Adrenal gland (tissue), 9 donors: ENCODE measurements at regions not wholly inside any gene's neighbourhood (a gene's known extent, or its start where the extent isn't known, plus 50 kb on each side); places are given as distances from the start of the nearest gene placed in this dataset.

ENCODE experiments used
- DNase-seq, 7 donors: peaks; one replicate each; pipeline ENCODE4 v3.0.0-alpha.2; 2019 to 2020
- H3K27ac ChIP-seq, 5 donors: fragments of 200-600 bp; sonication (generic) in 4 of 5; 1 replicate in 3 of 5; 2 replicates in 2 of 5; pipeline versions ENCODE4 v1.5.1 to v1.8.0; 2016 to 2020; ENCODE audit warnings: mild to moderate bottlenecking in 1 of 5
- H3K27me3 ChIP-seq: fragments of 200-600 bp; 2 replicates; pipeline ENCODE4 v1.8.0; 2021
- H3K36me3 ChIP-seq, 2 donors: fragments of 200-600 bp; replicated peaks in 1 of 2; 1 replicate in 1 of 2; 2 replicates in 1 of 2; pipeline versions ENCODE4 v1.5.1 to v1.8.0; 2018 to 2022
- H3K4me1 ChIP-seq, 2 donors: fragments of 200-600 bp; replicated peaks in 1 of 2; 1 replicate in 1 of 2; 2 replicates in 1 of 2; pipeline versions ENCODE4 v1.5.1 to v1.8.0; 2018 to 2021
- H3K4me3 ChIP-seq, 4 donors: fragments of 200-600 bp; sonication (generic) in 3 of 4; one replicate each; pipeline ENCODE4 v1.5.1; 2016 to 2018
- H3K9me3 ChIP-seq, 3 donors: fragments of 200-600 bp; sonication (generic) in 1 of 3; replicated peaks in 1 of 3; 1 replicate in 2 of 3; 2 replicates in 1 of 3; pipeline versions ENCODE4 v1.5.1 to v1.8.0; 2016 to 2021
- POLR2A ChIP-seq, 2 donors: fragments of 450-650 bp; IDR thresholded peaks; one replicate each; pipeline ENCODE4 v1.6.1; 2017; ENCODE audit warnings: antibody characterized with exemption in 2 of 2, mild to moderate bottlenecking in 2 of 2, moderate library complexity in 1 of 2
- WGBS, 4 donors: extraction: QIAGEN DNeasy Blood & Tissue Kit in 2 of 4; methylation state at CpG; one replicate each; pipeline versions ENCODE4 v1.1.5 to v1.1.7; 2013 to 2017; 5-methylcytosine and 5-hydroxymethylcytosine counted together
- intact Hi-C, 2 donors: fragments of 100-400 bp; cut with DNase I; formaldehyde crosslinking; loops; one replicate each; pipeline versions ENCODE4 v1.14.1 to v1.15.0; 2022 to 2023
- TF ChIP-seq, protein P1 (sequence below), 6 experiments: fragments of 450-650 bp in 4 of 6; fragments of 200-600 bp in 2 of 6; sonication (generic) in 1 of 6; IDR thresholded peaks; 1 replicate in 5 of 6; 2 replicates in 1 of 6; pipeline versions ENCODE4 v1.5.1 to v1.8.0; 2016 to 2021; ENCODE audit warnings: antibody characterized with exemption in 6 of 6, mild to moderate bottlenecking in 2 of 6, moderate library complexity in 1 of 6
- donor health status: healthy with polysubstance abuse.
- donor health status: Bipolar disorder and iron deficiency.
- donor health status: DM: yes; HTN: yes; CAD: no.
- donor health status: DM: no; HTN: no; CAD: no.
- donor health status: DM: no; HTN: no; CAD: no.

DNA sequence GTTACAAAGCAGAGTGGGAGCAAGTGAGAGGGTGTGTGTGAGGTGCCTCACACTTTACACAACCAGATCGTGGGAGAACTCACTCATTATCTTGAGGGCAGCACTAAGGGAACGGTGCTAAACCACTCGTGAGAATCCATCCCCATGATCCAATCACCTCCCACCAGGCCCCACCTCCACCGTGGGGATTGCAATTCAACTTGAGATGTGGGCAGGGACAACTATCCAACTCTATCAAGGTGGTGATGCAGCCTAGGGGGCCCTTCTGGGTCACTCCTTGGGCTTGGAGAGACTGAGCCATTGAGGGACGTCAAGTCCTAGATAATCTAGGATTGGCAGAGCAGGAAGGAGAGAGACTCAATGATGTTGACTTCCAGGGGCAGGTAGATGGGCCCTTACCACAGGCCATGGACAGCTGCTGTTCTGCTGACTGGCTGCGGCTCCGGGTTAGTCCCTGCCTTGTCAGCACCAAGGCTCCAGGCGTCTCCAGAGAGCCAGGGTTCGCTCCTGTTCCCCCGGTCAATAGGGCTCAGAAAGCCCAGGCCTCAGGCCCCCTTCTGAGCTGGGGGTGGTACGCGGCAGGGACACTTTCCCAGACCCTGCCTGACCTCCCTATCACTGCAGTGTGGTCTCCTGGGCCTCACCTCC lies 193.2 kb upstream of the HS6ST1 start:
- no peak for TF ChIP-seq POLR2A (IDR thresholded peaks at IDR 0.05)
- no peak overlapping the region for H3K27ac ChIP-seq
- intact Hi-C loops: no loop called here
- WGBS, 4 donors: 94 to 97% (median 95%) methylated on average over 4 to 12 of the region's 12 CpGs
- DNase-seq: no peak
- no peaks in the 10 kb centered on the region for H3K9me3 ChIP-seq
- H3K27me3 ChIP-seq: no peaks in the 10 kb centered on the region
- no peak overlapping the region for H3K4me3 ChIP-seq
- H3K4me1 ChIP-seq: no peaks in the 10 kb centered on the region
- H3K36me3 ChIP-seq: no peaks in the 10 kb centered on the region

DNA sequence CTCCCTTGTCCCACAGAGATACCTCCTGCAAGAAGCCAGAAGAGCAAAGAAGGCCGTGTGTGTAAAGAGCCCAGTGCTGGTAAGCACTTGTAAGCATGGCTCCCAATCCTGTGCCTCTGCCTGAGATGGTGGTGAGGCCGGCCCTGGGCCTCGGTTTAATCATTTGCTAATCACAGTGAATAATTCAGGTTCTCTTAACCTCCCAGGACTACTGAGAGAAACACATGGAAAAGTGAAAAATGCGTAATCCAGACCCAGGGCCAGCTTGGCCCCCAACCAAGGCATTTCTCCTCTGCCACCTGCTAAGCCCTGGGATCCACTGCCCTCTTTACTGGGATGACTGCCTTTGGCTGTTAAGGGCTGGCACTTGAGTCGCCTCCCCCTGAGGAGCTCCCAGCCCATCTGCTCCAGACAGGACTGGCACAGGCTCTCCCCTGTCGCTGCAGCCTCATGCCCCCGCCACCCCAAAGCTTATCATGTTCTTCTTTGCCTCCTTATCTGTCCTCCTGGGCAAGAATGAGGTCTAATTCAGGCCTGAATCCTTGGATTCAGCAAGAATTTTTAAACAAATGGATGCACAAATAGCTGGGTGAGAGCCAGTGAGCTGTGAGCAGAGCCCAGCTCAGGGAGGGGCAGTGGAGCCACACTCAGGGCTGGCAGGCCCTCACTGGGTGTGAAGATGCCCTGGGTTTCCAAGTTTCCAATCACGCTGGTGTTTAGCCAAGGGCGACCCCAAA lies 193.9 kb upstream of the HS6ST1 start:
- no peaks in the 10 kb centered on the region for H3K36me3 ChIP-seq
- intact Hi-C loops: no loop called here
- no peaks in the 10 kb centered on the region for H3K27me3 ChIP-seq
- TF ChIP-seq, protein P1, sequence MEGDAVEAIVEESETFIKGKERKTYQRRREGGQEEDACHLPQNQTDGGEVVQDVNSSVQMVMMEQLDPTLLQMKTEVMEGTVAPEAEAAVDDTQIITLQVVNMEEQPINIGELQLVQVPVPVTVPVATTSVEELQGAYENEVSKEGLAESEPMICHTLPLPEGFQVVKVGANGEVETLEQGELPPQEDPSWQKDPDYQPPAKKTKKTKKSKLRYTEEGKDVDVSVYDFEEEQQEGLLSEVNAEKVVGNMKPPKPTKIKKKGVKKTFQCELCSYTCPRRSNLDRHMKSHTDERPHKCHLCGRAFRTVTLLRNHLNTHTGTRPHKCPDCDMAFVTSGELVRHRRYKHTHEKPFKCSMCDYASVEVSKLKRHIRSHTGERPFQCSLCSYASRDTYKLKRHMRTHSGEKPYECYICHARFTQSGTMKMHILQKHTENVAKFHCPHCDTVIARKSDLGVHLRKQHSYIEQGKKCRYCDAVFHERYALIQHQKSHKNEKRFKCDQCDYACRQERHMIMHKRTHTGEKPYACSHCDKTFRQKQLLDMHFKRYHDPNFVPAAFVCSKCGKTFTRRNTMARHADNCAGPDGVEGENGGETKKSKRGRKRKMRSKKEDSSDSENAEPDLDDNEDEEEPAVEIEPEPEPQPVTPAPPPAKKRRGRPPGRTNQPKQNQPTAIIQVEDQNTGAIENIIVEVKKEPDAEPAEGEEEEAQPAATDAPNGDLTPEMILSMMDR (IDR thresholded peaks at IDR 0.05): no peak
- TF ChIP-seq POLR2A (IDR thresholded peaks at IDR 0.05): no peak
- no peak overlapping the region for H3K27ac ChIP-seq
- H3K4me3 ChIP-seq: no peak overlapping the region
- no peaks in the 10 kb centered on the region for H3K4me1 ChIP-seq
- DNase-seq: peak in 2 of 7 donors; percentile 33 to 49
- WGBS, 4 donors: 84 to 97% (median 89%) methylated on average over 9 of the region's 9 CpGs
- H3K9me3 ChIP-seq: no peaks in the 10 kb centered on the region

DNA sequence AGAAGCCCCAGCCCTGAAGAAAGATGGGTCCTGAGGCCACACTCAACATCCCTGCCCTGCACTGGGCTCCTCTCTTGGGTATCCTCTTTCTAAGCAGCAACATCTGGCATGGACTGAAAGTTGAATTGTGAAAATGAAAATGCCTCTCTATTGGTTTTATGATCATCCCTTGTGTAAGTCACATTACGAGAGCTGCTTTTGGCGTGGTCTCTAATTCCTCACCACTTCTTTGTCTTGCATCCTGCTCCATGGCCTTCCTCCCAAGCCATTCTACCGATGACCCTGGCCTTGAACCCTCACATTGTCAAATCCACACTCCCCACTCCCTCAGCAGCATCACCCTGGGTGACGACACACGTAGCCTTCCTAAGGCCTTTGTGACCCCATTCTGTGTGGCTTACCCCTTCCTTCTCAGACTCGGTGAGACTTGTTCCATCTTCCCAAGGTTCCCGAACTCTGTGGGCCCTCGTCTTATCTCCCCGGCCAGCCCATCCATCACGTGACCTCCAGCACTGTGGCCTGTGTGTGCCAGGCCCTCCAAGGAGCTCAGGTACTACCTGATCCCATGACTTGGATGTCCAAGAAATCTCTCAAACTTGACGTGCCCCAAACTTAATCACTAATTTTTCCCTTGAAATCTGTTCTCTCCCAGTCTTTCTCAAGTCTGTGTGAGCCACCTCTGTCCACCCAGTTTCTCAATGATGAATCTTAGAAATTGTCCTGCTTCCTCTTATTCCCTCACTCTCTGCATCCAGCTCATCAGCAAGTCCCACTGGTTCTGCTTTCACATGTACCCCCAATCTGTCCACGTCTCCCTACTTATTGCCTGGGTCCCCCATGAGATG lies 194.7 kb upstream of the HS6ST1 start:
- Histone ChIP-seq H3K4me3 (no peak overlapping the region), H3K36me3 (no peaks in the 10 kb centered on the region), H3K27ac (no peak overlapping the region), H3K9me3 (no peaks in the 10 kb centered on the region), H3K4me1 (no peaks in the 10 kb centered on the region), H3K27me3 (no peaks in the 10 kb centered on the region)
- TF ChIP-seq, protein P1 (IDR thresholded peaks at IDR 0.05): no peak
- TF ChIP-seq POLR2A (IDR thresholded peaks at IDR 0.05): no peak
- DNase-seq: no peak
- WGBS, 4 donors: 77 to 84% (median 81%) methylated on average over 12 of the region's 12 CpGs
- intact Hi-C loops: no loop called here

DNA sequence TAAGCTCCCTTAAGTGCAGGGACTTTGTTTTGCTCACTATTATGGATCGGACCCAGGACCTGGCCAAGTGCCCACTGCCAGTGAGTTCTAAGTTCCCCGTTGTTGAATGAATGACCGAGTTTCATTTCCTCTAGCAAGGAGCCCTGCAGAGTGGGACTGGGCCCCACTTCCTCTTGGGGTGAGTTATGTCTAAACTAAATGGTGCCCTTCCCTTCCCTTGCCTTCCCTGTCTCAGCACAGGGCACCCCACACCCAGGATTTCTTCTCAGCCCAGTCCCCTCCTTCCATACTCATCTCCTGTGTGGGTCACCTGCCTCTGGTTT lies 195.3 kb upstream of the HS6ST1 start:
- Histone ChIP-seq H3K4me3 (no peak overlapping the region), H3K27me3 (no peaks in the 10 kb centered on the region), H3K4me1 (no peaks in the 10 kb centered on the region), H3K27ac (no peak overlapping the region), H3K36me3 (no peaks in the 10 kb centered on the region), H3K9me3 (no peaks in the 10 kb centered on the region)
- WGBS, 4 donors: 73 to 94% (median 82%) methylated on average over 3 of the region's 3 CpGs
- TF ChIP-seq POLR2A (IDR thresholded peaks at IDR 0.05): no peak
- TF ChIP-seq, protein P1 (IDR thresholded peaks at IDR 0.05): no peak
- peak in 3 of 7 donors; percentile 27 to 39 (median 36) for DNase-seq
- intact Hi-C loops: no loop called here
